ENCODE measurements at regions not wholly inside any gene's neighbourhood (a gene's known extent, or its start where the extent isn't known, plus 50 kb on each side); places are given as distances from the start of the nearest gene placed in this dataset.

GRCh38 chr6:90461383-90461782 is 125.5 kb downstream of the MAP3K7 start:
- no peak for TF ChIP-seq POLR2A (IDR thresholded peaks at IDR 0.05)
- TF ChIP-seq CTCF (IDR thresholded peaks at IDR 0.05) = no peak
